Uterus (tissue), 3 donors: ENCODE measurements at regions not wholly inside any gene's neighbourhood (a gene's known extent, or its start where the extent isn't known, plus 50 kb on each side); places are given as distances from the start of the nearest gene placed in this dataset.

Experiments used
- DNase-seq, 2 donors: peaks; one replicate each; pipeline ENCODE4 v3.0.0-alpha.2; 2019 to 2020
- H3K27ac ChIP-seq, 2 donors: fragments of 200-600 bp; sonication (generic); 1 replicate in 1 of 2; 2 replicates in 1 of 2; pipeline ENCODE4 v1.5.1; 2016 to 2018
- H3K27me3 ChIP-seq, 2 donors: fragments of 200-600 bp; sonication (generic); one replicate each; pipeline ENCODE4 v1.5.1; 2018 to 2019; ENCODE audit warnings: control low read depth in 1 of 2
- H3K36me3 ChIP-seq, 2 donors: fragments of 200-600 bp; sonication (generic); one replicate each; pipeline ENCODE4 v1.5.1; 2019; ENCODE audit warnings: control low read depth in 1 of 2
- H3K4me1 ChIP-seq, 2 donors: fragments of 200-600 bp; sonication (generic); one replicate each; pipeline ENCODE4 v1.5.1; 2018 to 2019; ENCODE audit warnings: control low read depth in 1 of 2
- H3K4me3 ChIP-seq, 2 donors: fragments of 200-600 bp; sonication (generic); 1 replicate in 1 of 2; 2 replicates in 1 of 2; pipeline ENCODE4 v1.5.1; 2018 to 2019; ENCODE audit warnings: mild to moderate bottlenecking in 1 of 2
- H3K9me3 ChIP-seq, 2 donors: fragments of 200-600 bp; sonication (generic); one replicate each; pipeline ENCODE4 v1.5.1; 2019; ENCODE audit warnings: control low read depth in 1 of 2
- CTCF ChIP-seq, 4 experiments: fragments of 200-600 bp in 2 of 4; fragments of 450-650 bp in 2 of 4; sonication (generic) in 2 of 4; IDR thresholded peaks; one replicate each; pipeline ENCODE4 v1.5.1; 2016 to 2019; ENCODE audit warnings: antibody characterized with exemption in 4 of 4, mild to moderate bottlenecking in 2 of 4, moderate library complexity in 1 of 4
- POLR2A ChIP-seq, 2 donors: fragments of 450-650 bp; IDR thresholded peaks; one replicate each; pipeline ENCODE4 v1.6.1; 2016; ENCODE audit warnings: antibody characterized with exemption in 2 of 2, mild to moderate bottlenecking in 1 of 2, moderate library complexity in 1 of 2
- intact Hi-C: fragments of 100-400 bp; cut with DNase I; formaldehyde crosslinking; loops from one replicate; pipeline ENCODE4 v1.15.1; 2023; ENCODE audit warnings: low total_unique reads
- donor health status: DM: yes; HTN: yes; CAD: no.

GRCh38 chrX:81414630-81415029 lies 212.7 kb downstream of the SH3BGRL start:
- intact Hi-C loops, result no loop called here
- H3K27ac ChIP-seq, result no peak overlapping the region
- H3K4me3 ChIP-seq, result no peak overlapping the region
- H3K9me3 ChIP-seq, result no peaks in the 10 kb centered on the region
- no peaks in the 10 kb centered on the region for H3K36me3 ChIP-seq
- DNase-seq, result no peak
- peak in 3 of 4 experiments; percentile 5 to 33 (median 14) for TF ChIP-seq CTCF (IDR thresholded peaks at IDR 0.05)
- no peak for TF ChIP-seq POLR2A (IDR thresholded peaks at IDR 0.05)
- peaks cover 0 to 4% of the 10 kb centered on the region in 2 donors for H3K27me3 ChIP-seq
- no peaks in the 10 kb centered on the region for H3K4me1 ChIP-seq
